PC-3 (cell line): ENCODE measurements at regions not wholly inside any gene's neighbourhood (a gene's known extent, or its start where the extent isn't known, plus 50 kb on each side); places are given as distances from the start of the nearest gene placed in this dataset.
"Not testable (repeated sequence)": the region's sequence is repeated elsewhere in the genome, so short reads cannot be mapped to it uniquely, and the experiment has no call there.

ENCODE experiments used
- ATAC-seq: fragments of 200-7000 bp; cut with Tn5 transposase; 2 replicates; pipeline ENCODE4 v1.9.1; 2020; ENCODE audit warnings: mild to moderate bottlenecking, moderate library complexity
- BruUV-seq: library from RNA; stranded (reverse); fragments of 400-500 nt; replicated peaks from 2 replicates; lab custom pipeline; 2021; lab: Mats Ljungman, UMichigan
- CTCF ChIA-PET: fragments of 300-600 bp; sonication (Branson Sonifier 250); formaldehyde crosslinking; loops from one replicate; lab custom pipeline; 2022; ENCODE audit warnings: antibody characterized with exemption; lab: Charles Lee
- POLR2A ChIA-PET: fragments of 300-600 bp; sonication (Branson Sonifier 250); formaldehyde crosslinking; loops from one replicate; lab custom pipeline; 2022; ENCODE audit warnings: antibody characterized with exemption; ENCODE audit not compliant: unreplicated experiment; lab: Charles Lee
- DNase-seq: peaks from one replicate; pipeline ENCODE4 v3.0.0-alpha.2; 2015
- H2AFZ ChIP-seq: fragments of 300-600 bp; sonication (generic); 2 replicates; pipeline ENCODE4 v1.6.0; 2016; ENCODE audit warnings: antibody characterized with exemption, low read length
- H3F3A ChIP-seq: fragments of 300-600 bp; sonication (generic); one replicate; pipeline ENCODE4 v1.6.0; 2017; ENCODE audit warnings: antibody characterized with exemption, low read length, control low read depth, mild to moderate bottlenecking; ENCODE audit not compliant: unreplicated experiment
- H3K27ac ChIP-seq: fragments of 300-600 bp; sonication (generic); 2 replicates; pipeline ENCODE4 v1.5.1; 2016; ENCODE audit warnings: mild to moderate bottlenecking, low read length
- H3K27me3 ChIP-seq: fragments of 300-600 bp; sonication (generic); 2 replicates; pipeline ENCODE4 v1.6.1; 2016; ENCODE audit warnings: low read length, mixed read lengths
- H3K36me3 ChIP-seq: fragments of 300-600 bp; sonication (generic); 2 replicates; pipeline ENCODE4 v1.6.1; 2016; ENCODE audit warnings: low read depth, mixed run types, low read length, mixed read lengths
- H3K4me1 ChIP-seq: fragments of 300-600 bp; sonication (generic); 2 replicates; pipeline ENCODE4 v1.5.1; 2016; ENCODE audit warnings: low read length; ENCODE audit not compliant: insufficient read depth
- H3K4me2 ChIP-seq: fragments of 300-600 bp; sonication (generic); 2 replicates; pipeline ENCODE4 v1.6.0; 2016; ENCODE audit warnings: low read length
- H3K4me3 ChIP-seq: fragments of 300-600 bp; sonication (generic); 2 replicates; pipeline ENCODE4 v1.5.1; 2016; ENCODE audit warnings: mild to moderate bottlenecking, low read length, mixed read lengths
- H3K79me2 ChIP-seq: fragments of 300-600 bp; sonication (generic); 2 replicates; pipeline ENCODE4 v1.6.1; 2017; ENCODE audit warnings: low read length, mixed read lengths
- H3K9ac ChIP-seq: fragments of 300-600 bp; sonication (generic); 2 replicates; pipeline ENCODE4 v1.6.0; 2016; ENCODE audit warnings: mild to moderate bottlenecking, low read length
- H3K9me2 ChIP-seq: fragments of 300-600 bp; sonication (generic); replicated peaks from 2 replicates; pipeline ENCODE4 v1.6.1; 2016; ENCODE audit warnings: mixed run types, low read length, mixed read lengths
- H3K9me3 ChIP-seq: fragments of 300-600 bp; sonication (generic); 2 replicates; pipeline ENCODE4 v1.6.1; 2016; ENCODE audit warnings: low read length, mixed read lengths
- H4K20me1 ChIP-seq: fragments of 300-600 bp; sonication (generic); 2 replicates; pipeline ENCODE4 v1.6.1; 2016; ENCODE audit warnings: low read length, mixed read lengths
- CTCF ChIP-seq: fragments of 300-600 bp; sonication (generic); conservative IDR thresholded peaks from 2 replicates; pipeline ENCODE4 v1.5.1; 2017; ENCODE audit warnings: antibody characterized with exemption, low read depth, mild to moderate bottlenecking, low read length
- EZH2 ChIP-seq: fragments of 300-600 bp; sonication (generic); IDR thresholded peaks from one replicate; pipeline ENCODE4 v1.6.1; 2017; ENCODE audit warnings: antibody characterized with exemption, mild to moderate bottlenecking, low read length; ENCODE audit not compliant: unreplicated experiment
- EZH2phosphoT487 ChIP-seq: fragments of 300-600 bp; sonication (generic); IDR thresholded peaks from 2 replicates; pipeline ENCODE4 v1.6.1; 2018; ENCODE audit warnings: mild to moderate bottlenecking, antibody characterized with exemption, low read length, borderline replicate concordance
- intact Hi-C: fragments of 100-400 bp; cut with micrococcal nuclease; formaldehyde crosslinking; loops from 2 replicates; pipeline ENCODE4 v1.9.0; 2023

- intact Hi-C loops = no loop called here
- Histone ChIP-seq H4K20me1 (no peaks in the 10 kb centered on the region), H3K9me2 (no peaks in the 10 kb centered on the region), H3K9ac (no peak overlapping the region), H3K79me2 (no peaks in the 10 kb centered on the region), H3K4me3 (no peak overlapping the region), H3K4me1 (no peaks in the 10 kb centered on the region), H2AFZ (0 out of 2 replicates have a peak overlapping the region, but pooled peaks have one; percentile 30), H3K36me3 (no peaks in the 10 kb centered on the region), H3K4me2 (no peak overlapping the region), H3F3A (no peaks in the 10 kb centered on the region), H3K27ac (no peak overlapping the region), H3K9me3 (no peaks in the 10 kb centered on the region), H3K27me3 (peaks cover 31% of the 10 kb centered on the region; the same call in 1 of the 2 replicates)
- CTCF ChIA-PET = no interaction called here
- TF ChIP-seq EZH2phosphoT487 (no peak), CTCF (no peak), EZH2 (no peak)
- DNase-seq (no peak), ATAC-seq (no peak)
- no TSS peak for BruUV-seq
- POLR2A ChIA-PET = no interaction called here
These were observed 467.3 kb downstream of the PREX1 start for GRCh38 chr20:48360342-48360975.

- no peak for ATAC-seq
- Histone ChIP-seq H3K4me3 (no peak overlapping the region), H3K9me3 (no peaks in the 10 kb centered on the region), H3F3A (no peaks in the 10 kb centered on the region), H3K4me1 (no peaks in the 10 kb centered on the region), H3K27ac (no peak overlapping the region), H3K9me2 (no peaks in the 10 kb centered on the region), H3K4me2 (no peak overlapping the region), H3K27me3 (peaks cover 29% of the 10 kb centered on the region; the same call in 1 of the 2 replicates), H2AFZ (no peak overlapping the region), H3K9ac (no peak overlapping the region), H3K79me2 (no peaks in the 10 kb centered on the region), H3K36me3 (no peaks in the 10 kb centered on the region), H4K20me1 (no peaks in the 10 kb centered on the region)
- TF ChIP-seq EZH2phosphoT487 (no peak), EZH2 (no peak)
- no peak for DNase-seq
- intact Hi-C loops = no loop called here
- ChIA-PET CTCF (no interaction called here), POLR2A (no interaction called here)
- BruUV-seq = no TSS peak
These were observed 468.0 kb downstream of the PREX1 start for GRCh38 chr20:48359692-48360341.

- H3K36me3 ChIP-seq, H3K4me3 ChIP-seq, H2AFZ ChIP-seq, intact Hi-C loops, POLR2A ChIA-PET, CTCF ChIA-PET, H3F3A ChIP-seq, H4K20me1 ChIP-seq, H3K79me2 ChIP-seq, DNase-seq, H3K9me2 ChIP-seq, H3K4me1 ChIP-seq, BruUV-seq, H3K9me3 ChIP-seq, H3K27ac ChIP-seq, H3K4me2 ChIP-seq, H3K9ac ChIP-seq: not testable (repeated sequence)
- peaks cover 24% of the 10 kb centered on the region; the same call in 1 of the 2 replicates for H3K27me3 ChIP-seq
- ATAC-seq = 0 out of 2 replicates have a peak, but pooled peaks have one; percentile 22
These were observed 468.8 kb downstream of the PREX1 start for GRCh38 chr20:48359055-48359390.
